Esophagus squamous epithelium (tissue), 4 donors: ENCODE measurements at regions not wholly inside any gene's neighbourhood (a gene's known extent, or its start where the extent isn't known, plus 50 kb on each side); places are given as distances from the start of the nearest gene placed in this dataset.

Experiments used
- CTCF ChIP-seq, 6 experiments: fragments of 450-650 bp in 4 of 6; fragments of 200-600 bp in 2 of 6; sonication (generic) in 2 of 6; IDR thresholded peaks; one replicate each; pipeline ENCODE4 v1.5.1; 2016 to 2019; ENCODE audit warnings: antibody characterized with exemption in 6 of 6, mild to moderate bottlenecking in 4 of 6, moderate library complexity in 4 of 6
- POLR2A ChIP-seq, 4 donors: fragments of 450-650 bp; IDR thresholded peaks; one replicate each; pipeline ENCODE4 v1.6.1; 2017; ENCODE audit warnings: antibody characterized with exemption in 4 of 4, mild to moderate bottlenecking in 4 of 4, moderate library complexity in 3 of 4

GRCh38 chr3:182622241-182622545, 171.1 kb upstream of the ATP11B start:
- TF ChIP-seq CTCF (IDR thresholded peaks at IDR 0.05) (no peak), POLR2A (IDR thresholded peaks at IDR 0.05) (no peak)
